ENCODE measurements at regions not wholly inside any gene's neighbourhood (a gene's known extent, or its start where the extent isn't known, plus 50 kb on each side); places are given as distances from the start of the nearest gene placed in this dataset.

DNA sequence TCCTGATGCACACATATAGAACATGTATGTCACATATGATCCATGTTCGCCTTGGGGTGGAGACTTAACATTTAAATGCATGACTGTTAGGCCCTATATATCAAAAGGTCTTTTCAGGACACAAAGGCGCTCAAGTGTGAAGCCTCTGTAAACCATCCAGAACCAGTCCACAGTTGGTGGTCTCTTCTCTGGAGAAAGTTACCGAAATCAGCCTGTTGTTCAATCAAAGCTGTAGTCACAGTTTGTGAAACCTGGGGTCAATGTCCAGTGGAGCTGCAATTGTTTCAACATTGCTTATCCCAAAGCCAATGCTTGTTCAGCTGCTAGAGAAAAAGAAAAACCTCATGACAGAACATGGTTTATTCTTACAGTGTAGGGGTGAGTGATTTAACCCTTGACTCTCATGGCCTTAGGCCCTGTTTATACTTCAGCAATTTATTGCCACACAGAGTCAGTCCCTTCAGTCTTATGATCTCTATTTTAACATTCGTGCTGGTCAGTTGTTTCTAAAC lies 193.6 kb upstream of the CST7 start:
- Histone ChIP-seq H3K9me3 (peaks cover 0 to 4% (median 0%) of the 10 kb centered on the region in 3 donors), H3K27ac (no peak overlapping the region), H3K4me3 (no peak overlapping the region), H3K36me3 (no peaks in the 10 kb centered on the region), H3K4me1 (no peaks in the 10 kb centered on the region), H3K27me3 (no peaks in the 10 kb centered on the region)
- TF ChIP-seq POLR2AphosphoS5 (IDR thresholded peaks at IDR 0.05) (no peak), EP300 (IDR thresholded peaks at IDR 0.05) (no peak), POLR2A (IDR thresholded peaks at IDR 0.05) (no peak)
- TF ChIP-seq, protein P1, sequence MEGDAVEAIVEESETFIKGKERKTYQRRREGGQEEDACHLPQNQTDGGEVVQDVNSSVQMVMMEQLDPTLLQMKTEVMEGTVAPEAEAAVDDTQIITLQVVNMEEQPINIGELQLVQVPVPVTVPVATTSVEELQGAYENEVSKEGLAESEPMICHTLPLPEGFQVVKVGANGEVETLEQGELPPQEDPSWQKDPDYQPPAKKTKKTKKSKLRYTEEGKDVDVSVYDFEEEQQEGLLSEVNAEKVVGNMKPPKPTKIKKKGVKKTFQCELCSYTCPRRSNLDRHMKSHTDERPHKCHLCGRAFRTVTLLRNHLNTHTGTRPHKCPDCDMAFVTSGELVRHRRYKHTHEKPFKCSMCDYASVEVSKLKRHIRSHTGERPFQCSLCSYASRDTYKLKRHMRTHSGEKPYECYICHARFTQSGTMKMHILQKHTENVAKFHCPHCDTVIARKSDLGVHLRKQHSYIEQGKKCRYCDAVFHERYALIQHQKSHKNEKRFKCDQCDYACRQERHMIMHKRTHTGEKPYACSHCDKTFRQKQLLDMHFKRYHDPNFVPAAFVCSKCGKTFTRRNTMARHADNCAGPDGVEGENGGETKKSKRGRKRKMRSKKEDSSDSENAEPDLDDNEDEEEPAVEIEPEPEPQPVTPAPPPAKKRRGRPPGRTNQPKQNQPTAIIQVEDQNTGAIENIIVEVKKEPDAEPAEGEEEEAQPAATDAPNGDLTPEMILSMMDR (IDR thresholded peaks at IDR 0.05) = no peak
- ATAC-seq = no peak
- 65 to 86% methylated on average over 2 to 4 of the region's 4 CpGs for WGBS, 2 donors (ENCODE audit: low coverage in 1 of 2)

DNA sequence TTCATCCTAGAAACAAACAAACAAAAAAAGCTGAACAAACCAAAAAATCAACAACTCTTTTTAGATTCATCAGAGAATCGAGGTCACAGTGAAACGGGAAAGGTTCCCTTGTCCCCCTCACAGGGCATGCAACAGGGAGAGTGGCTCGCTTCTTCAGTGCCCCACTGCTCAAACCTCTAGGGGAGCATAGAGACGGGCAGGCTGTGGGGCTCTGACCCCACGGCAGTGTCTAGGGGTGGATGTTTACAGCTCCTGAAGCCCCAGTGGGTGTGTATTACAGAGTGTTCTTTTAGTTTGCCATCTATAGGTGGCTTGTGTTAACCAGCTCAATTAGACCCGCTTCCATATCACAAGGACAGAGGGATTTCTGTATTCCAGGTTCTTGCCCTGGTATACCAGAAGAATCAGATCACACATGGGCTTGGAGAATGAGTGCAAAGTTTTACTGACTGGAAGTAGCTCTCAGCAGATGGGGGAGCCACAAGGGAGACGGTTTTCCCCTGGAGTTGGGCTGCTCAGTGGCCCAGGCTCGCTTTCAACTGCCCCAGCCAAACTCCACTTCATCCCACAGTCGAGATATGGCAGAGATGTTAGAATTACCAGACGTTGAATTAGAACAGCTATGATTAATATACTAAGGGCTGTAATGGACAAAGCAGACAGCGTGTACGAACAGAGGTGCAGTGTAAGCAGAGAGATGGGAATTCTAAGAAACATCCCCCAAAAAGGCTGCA lies 192.6 kb upstream of the CST7 start:
- no peaks in the 10 kb centered on the region for H3K4me1 ChIP-seq
- no peak for TF ChIP-seq POLR2A (IDR thresholded peaks at IDR 0.05)
- TF ChIP-seq, protein P1 (IDR thresholded peaks at IDR 0.05) = no peak
- TF ChIP-seq EP300 (IDR thresholded peaks at IDR 0.05) = no peak
- no peak for TF ChIP-seq POLR2AphosphoS5 (IDR thresholded peaks at IDR 0.05)
- no peak overlapping the region for H3K27ac ChIP-seq
- H3K9me3 ChIP-seq = peaks cover 0 to 13% (median 0%) of the 10 kb centered on the region in 3 donors
- H3K36me3 ChIP-seq = no peaks in the 10 kb centered on the region
- no peak overlapping the region for H3K4me3 ChIP-seq
- WGBS, 2 donors (ENCODE audit: low coverage in 1 of 2) = 56% methylated on average over 8 of the region's 12 CpGs; no CpG with 5 or more reads in 1 of the 2 donors
- no peak for ATAC-seq
- H3K27me3 ChIP-seq = no peaks in the 10 kb centered on the region

DNA sequence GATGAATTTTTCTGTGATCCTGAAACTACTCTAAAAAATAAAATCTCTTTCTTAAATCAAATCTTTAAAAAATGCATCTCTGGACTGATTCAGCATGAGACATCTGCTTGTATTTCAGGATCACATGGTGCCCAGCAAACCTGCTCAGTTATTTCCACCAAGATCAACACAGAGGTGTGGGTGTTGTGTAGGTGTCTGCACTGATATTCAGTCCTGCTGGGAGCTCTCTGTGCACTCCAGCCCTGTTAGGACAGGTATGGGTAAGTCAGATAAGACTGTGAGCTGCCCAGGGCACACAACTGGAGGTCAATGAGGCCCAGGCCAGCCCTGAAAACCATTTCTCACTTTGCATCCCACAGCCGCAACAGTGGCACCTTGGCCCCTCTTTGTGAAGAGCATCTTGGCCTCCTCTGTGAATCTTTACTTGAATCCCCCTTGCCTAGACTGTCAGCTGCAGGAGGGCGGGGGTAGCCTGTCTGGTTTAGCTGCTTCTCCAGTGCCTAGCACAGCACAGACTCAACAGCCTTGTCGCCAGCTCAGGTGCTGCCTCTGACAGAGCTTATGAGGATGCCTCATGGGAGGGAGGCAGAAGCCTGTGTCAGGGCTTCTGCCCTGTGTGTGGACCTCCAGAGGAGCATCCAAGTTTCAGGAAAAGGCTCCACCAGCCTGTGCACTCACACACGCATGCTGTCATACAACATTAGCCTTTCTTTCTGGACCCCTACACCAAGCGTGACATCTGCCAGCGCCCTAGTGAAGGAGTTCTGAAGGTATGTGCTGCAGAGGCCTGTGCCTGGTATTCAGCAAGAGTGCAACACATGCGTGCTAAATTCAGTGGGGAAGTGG lies 187.6 kb upstream of the CST7 start:
- no peak overlapping the region for H3K27ac ChIP-seq
- 33 to 96% methylated on average over 1 to 3 of the region's 7 CpGs for WGBS, 2 donors (ENCODE audit: low coverage in 1 of 2)
- no peak for ATAC-seq
- H3K9me3 ChIP-seq = peaks cover 0 to 14% (median 0%) of the 10 kb centered on the region in 3 donors
- no peaks in the 10 kb centered on the region for H3K4me1 ChIP-seq
- H3K4me3 ChIP-seq = no peak overlapping the region
- TF ChIP-seq POLR2AphosphoS5 (IDR thresholded peaks at IDR 0.05) = no peak
- TF ChIP-seq EP300 (IDR thresholded peaks at IDR 0.05) = no peak
- TF ChIP-seq, protein P1 (IDR thresholded peaks at IDR 0.05) = no peak
- TF ChIP-seq POLR2A (IDR thresholded peaks at IDR 0.05) = no peak
- H3K36me3 ChIP-seq = no peaks in the 10 kb centered on the region
- H3K27me3 ChIP-seq = peaks cover 5% of the 10 kb centered on the region

DNA sequence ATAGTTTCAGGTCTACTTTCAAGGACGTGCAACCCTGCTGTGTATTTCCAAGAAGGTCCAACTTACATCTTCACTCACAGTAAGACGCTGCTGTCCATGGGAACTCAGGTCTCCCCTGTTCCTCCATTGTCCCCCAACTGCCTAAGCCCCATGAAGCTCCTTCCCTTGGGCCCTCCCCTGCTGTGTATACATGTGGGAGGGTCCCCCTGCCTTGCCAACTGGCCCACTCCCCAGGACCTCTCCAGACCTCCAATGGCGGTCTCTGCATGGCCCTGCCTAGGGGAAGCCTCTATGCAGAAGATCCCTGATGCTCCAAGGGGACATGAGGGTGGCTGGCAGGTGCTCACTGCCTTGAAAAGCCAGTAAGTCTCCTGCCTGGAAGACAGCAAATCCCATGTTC lies 186.7 kb upstream of the CST7 start:
- Histone ChIP-seq H3K4me3 (no peak overlapping the region), H3K27me3 (peaks cover 5% of the 10 kb centered on the region), H3K9me3 (peaks cover 0 to 14% (median 0%) of the 10 kb centered on the region in 3 donors), H3K36me3 (no peaks in the 10 kb centered on the region), H3K27ac (no peak overlapping the region), H3K4me1 (no peaks in the 10 kb centered on the region)
- no peak for ATAC-seq
- WGBS, 2 donors (ENCODE audit: low coverage in 1 of 2) = 79 to 90% methylated on average over 2 of the region's 3 CpGs
- TF ChIP-seq EP300 (IDR thresholded peaks at IDR 0.05) (no peak), POLR2AphosphoS5 (IDR thresholded peaks at IDR 0.05) (no peak), POLR2A (IDR thresholded peaks at IDR 0.05) (no peak)
- TF ChIP-seq, protein P1 (IDR thresholded peaks at IDR 0.05) = no peak

Measured in gastroesophageal sphincter (tissue), 4 donors.